Gastrocnemius medialis (tissue), 4 donors: ENCODE measurements at regions not wholly inside any gene's neighbourhood (a gene's known extent, or its start where the extent isn't known, plus 50 kb on each side); places are given as distances from the start of the nearest gene placed in this dataset.

Experiments used
- ATAC-seq, 2 donors: fragments of 150-250 bp; one replicate each; pipeline ENCODE4 v1.9.1; 2016
- DNase-seq, 2 donors: peaks; one replicate each; pipeline ENCODE4 v3.0.0-alpha.2; 2019
- H3K27ac ChIP-seq, 4 donors: fragments of 200-600 bp; sonication (generic); 1 replicate in 1 of 4; 2 replicates in 3 of 4; pipeline ENCODE4 v1.5.1; 2016 to 2018; ENCODE audit warnings: mild to moderate bottlenecking in 2 of 4, moderate library complexity in 1 of 4
- H3K27me3 ChIP-seq, 3 donors: fragments of 200-600 bp; sonication (generic) in 2 of 3; 1 replicate in 1 of 3; 2 replicates in 2 of 3; pipeline versions ENCODE4 v1.5.1 to v1.6.0; 2016 to 2019; ENCODE audit warnings: mild to moderate bottlenecking in 1 of 3, moderate library complexity in 1 of 3
- H3K36me3 ChIP-seq, 2 donors: fragments of 200-600 bp; sonication (generic) in 1 of 2; one replicate each; pipeline ENCODE4 v1.5.1; 2017 to 2018
- H3K4me1 ChIP-seq, 2 donors: fragments of 200-600 bp; sonication (generic) in 1 of 2; one replicate each; pipeline ENCODE4 v1.5.1; 2016 to 2017; ENCODE audit warnings: mild to moderate bottlenecking in 2 of 2
- H3K4me3 ChIP-seq, 4 donors: fragments of 200-600 bp; sonication (generic) in 3 of 4; 1 replicate in 1 of 4; 2 replicates in 3 of 4; pipeline ENCODE4 v1.5.1; 2016 to 2019; ENCODE audit warnings: mild to moderate bottlenecking in 2 of 4
- H3K9me3 ChIP-seq, 3 donors: fragments of 200-600 bp; sonication (generic) in 2 of 3; 1 replicate in 1 of 3; 2 replicates in 2 of 3; pipeline ENCODE4 v1.5.1; 2016 to 2019
- CTCF ChIP-seq, 5 experiments: fragments of 450-650 bp in 3 of 5; fragments of 200-600 bp in 2 of 5; sonication (generic) in 2 of 5; IDR thresholded peaks in 4 of 5; conservative IDR thresholded peaks in 1 of 5; 1 replicate in 4 of 5; 2 replicates in 1 of 5; pipeline ENCODE4 v1.5.1; 2016 to 2019; ENCODE audit warnings: antibody characterized with exemption in 5 of 5, mild to moderate bottlenecking in 3 of 5, moderate library complexity in 3 of 5
- POLR2A ChIP-seq, 2 donors: fragments of 450-650 bp; IDR thresholded peaks; one replicate each; pipeline ENCODE4 v1.6.1; 2017; ENCODE audit warnings: antibody characterized with exemption in 2 of 2, mild to moderate bottlenecking in 2 of 2, moderate library complexity in 2 of 2
- in situ Hi-C, 4 donors: fragments of 200-750 bp; cut with MboI; loops; one replicate each; pipeline versions ENCODE4 v1.15.0 to v1.8.0; 2017; ENCODE audit warnings: low sequenced_read_pairs in 4 of 4
- intact Hi-C: fragments of 100-400 bp; cut with DNase I; formaldehyde crosslinking; loops from one replicate; pipeline ENCODE4 v1.15.1; 2023; ENCODE audit warnings: low total_unique reads

- intact Hi-C loops, result no loop called here
- no peak for ATAC-seq
Measured at GRCh38 chr20:63145156-63145555, 70.8 kb downstream of the YTHDF1 start.

GRCh38 chr20:63142933-63143332, 73.0 kb downstream of the YTHDF1 start:
- Histone ChIP-seq H3K4me1 (no peaks in the 10 kb centered on the region), H3K36me3 (no peaks in the 10 kb centered on the region), H3K27ac (no peak overlapping the region), H3K4me3 (no peak overlapping the region), H3K9me3 (no peaks in the 10 kb centered on the region), H3K27me3 (peaks cover 13 to 42% (median 31%) of the 10 kb centered on the region in 3 donors)
- DNase-seq (no peak), ATAC-seq (no peak)
- intact Hi-C loops, result no loop called here
- in situ Hi-C loops, result no loop called here
- TF ChIP-seq CTCF (IDR thresholded peaks at IDR 0.05 in 4 of 5, conservative IDR thresholded peaks at IDR 0.05 in 1 of 5) (no peak), POLR2A (IDR thresholded peaks at IDR 0.05) (no peak)

More at GRCh38 chr20:63145156-63145555, 70.8 kb downstream of the YTHDF1 start:
- TF ChIP-seq CTCF (IDR thresholded peaks at IDR 0.05 in 4 of 5, conservative IDR thresholded peaks at IDR 0.05 in 1 of 5) (no peak), POLR2A (IDR thresholded peaks at IDR 0.05) (no peak)
- no peak for DNase-seq
- H3K36me3 ChIP-seq, result no peaks in the 10 kb centered on the region
- in situ Hi-C loops, result no loop called here
- H3K9me3 ChIP-seq, result no peaks in the 10 kb centered on the region
- H3K4me3 ChIP-seq, result no peak overlapping the region
- no peaks in the 10 kb centered on the region for H3K4me1 ChIP-seq
- no peak overlapping the region for H3K27ac ChIP-seq
- H3K27me3 ChIP-seq, result peaks cover 24 to 51% (median 43%) of the 10 kb centered on the region in 3 donors

- no peaks in the 10 kb centered on the region for H3K9me3 ChIP-seq
- DNase-seq (no peak), ATAC-seq (no peak)
- H3K4me1 ChIP-seq, result no peaks in the 10 kb centered on the region
- H3K4me3 ChIP-seq, result no peak overlapping the region
- intact Hi-C loops, result no loop called here
- H3K27me3 ChIP-seq, result peaks cover 13 to 32% (median 21%) of the 10 kb centered on the region in 3 donors
- no peaks in the 10 kb centered on the region for H3K36me3 ChIP-seq
- in situ Hi-C loops, result no loop called here
- H3K27ac ChIP-seq, result no peak overlapping the region
- TF ChIP-seq POLR2A (IDR thresholded peaks at IDR 0.05) (no peak), CTCF (IDR thresholded peaks at IDR 0.05 in 4 of 5, conservative IDR thresholded peaks at IDR 0.05 in 1 of 5) (no peak)
Measured at GRCh38 chr20:63141531-63141930, 74.4 kb downstream of the YTHDF1 start.

- Histone ChIP-seq H3K36me3 (no peaks in the 10 kb centered on the region), H3K9me3 (no peaks in the 10 kb centered on the region), H3K4me1 (no peaks in the 10 kb centered on the region), H3K27ac (no peak overlapping the region), H3K4me3 (no peak overlapping the region), H3K27me3 (peaks cover 16 to 28% (median 18%) of the 10 kb centered on the region in 3 donors)
- TF ChIP-seq POLR2A (IDR thresholded peaks at IDR 0.05) (no peak), CTCF (IDR thresholded peaks at IDR 0.05 in 4 of 5, conservative IDR thresholded peaks at IDR 0.05 in 1 of 5) (no peak)
- ATAC-seq (no peak), DNase-seq (no peak)
- intact Hi-C loops, result no loop called here
- in situ Hi-C loops, result no loop called here
Measured at GRCh38 chr20:63140514-63141433, 75.2 kb downstream of the YTHDF1 start.
